Neuron (in vitro differentiated cells): ENCODE measurements at regions not wholly inside any gene's neighbourhood (a gene's known extent, or its start where the extent isn't known, plus 50 kb on each side); places are given as distances from the start of the nearest gene placed in this dataset.
"Not testable (repeated sequence)": the region's sequence is repeated elsewhere in the genome, so short reads cannot be mapped to it uniquely, and the experiment has no call there.

Experiments
- H2AFZ ChIP-seq: one replicate; pipeline ENCODE4 v1.6.1; 2013; ENCODE audit warnings: low read depth, mild to moderate bottlenecking, inconsistent platforms, low read length, moderate library complexity
- H3K27me3 ChIP-seq: one replicate; pipeline ENCODE4 v1.6.1; 2013; ENCODE audit warnings: low read length; ENCODE audit not compliant: insufficient read depth
- H3K36me3 ChIP-seq: one replicate; pipeline ENCODE4 v1.6.1; 2013; ENCODE audit warnings: low read length; ENCODE audit not compliant: insufficient read depth
- H3K4me1 ChIP-seq: one replicate; pipeline ENCODE4 v1.6.1; 2013; ENCODE audit warnings: low read length; ENCODE audit not compliant: insufficient read depth
- H3K4me3 ChIP-seq: 2 replicates; pipeline ENCODE4 v1.5.1; 2013; ENCODE audit warnings: mild to moderate bottlenecking, low read length, moderate library complexity
- H3K9me3 ChIP-seq: one replicate; pipeline ENCODE4 v1.6.1; 2013; ENCODE audit warnings: low read length

GRCh38 chr13:37201081-37201480 is 95.6 kb upstream of the CSNK1A1L start:
- H3K4me1 ChIP-seq: peaks cover 4% of the 10 kb centered on the region
- no peaks in the 10 kb centered on the region for H3K27me3 ChIP-seq
- H3K9me3 ChIP-seq: no peaks in the 10 kb centered on the region
- H3K4me3 ChIP-seq: no peak overlapping the region
- no peaks in the 10 kb centered on the region for H3K36me3 ChIP-seq
- H2AFZ ChIP-seq: no peak overlapping the region

GRCh38 chr13:37198629-37199028 is 93.2 kb upstream of the CSNK1A1L start:
- H3K27me3 ChIP-seq: no peaks in the 10 kb centered on the region
- peaks cover 4% of the 10 kb centered on the region for H3K4me1 ChIP-seq
- no peaks in the 10 kb centered on the region for H3K36me3 ChIP-seq
- H2AFZ ChIP-seq: no peak overlapping the region
- no peak overlapping the region for H3K4me3 ChIP-seq
- no peaks in the 10 kb centered on the region for H3K9me3 ChIP-seq

- Histone ChIP-seq H3K36me3 (no peaks in the 10 kb centered on the region), H3K27me3 (no peaks in the 10 kb centered on the region), H3K4me1 (peaks cover 4% of the 10 kb centered on the region), H3K9me3 (no peaks in the 10 kb centered on the region), H3K4me3 (no peak overlapping the region), H2AFZ (no peak overlapping the region)
These were observed 90.2 kb upstream of the CSNK1A1L start for GRCh38 chr13:37195621-37196020.

- H3K36me3 ChIP-seq: no peaks in the 10 kb centered on the region
- H3K27me3 ChIP-seq: no peaks in the 10 kb centered on the region
- H3K9me3 ChIP-seq: no peaks in the 10 kb centered on the region
- peaks cover 4% of the 10 kb centered on the region for H3K4me1 ChIP-seq
- H3K4me3 ChIP-seq: no peak overlapping the region
- no peak overlapping the region for H2AFZ ChIP-seq
These were observed 89.0 kb upstream of the CSNK1A1L start for GRCh38 chr13:37194428-37194861.

GRCh38 chr13:37192956-37193355 is 87.5 kb upstream of the CSNK1A1L start:
- Histone ChIP-seq H3K4me3 (no peak overlapping the region), H2AFZ (no peak overlapping the region), H3K36me3 (no peaks in the 10 kb centered on the region), H3K4me1 (no peaks in the 10 kb centered on the region), H3K9me3 (no peaks in the 10 kb centered on the region), H3K27me3 (no peaks in the 10 kb centered on the region)

GRCh38 chr13:37187621-37188020 is 82.2 kb upstream of the CSNK1A1L start:
- Histone ChIP-seq H3K4me3 (no peak overlapping the region), H3K9me3 (no peaks in the 10 kb centered on the region), H3K27me3 (no peaks in the 10 kb centered on the region), H3K36me3 (no peaks in the 10 kb centered on the region), H3K4me1 (no peaks in the 10 kb centered on the region), H2AFZ (no peak overlapping the region)

GRCh38 chr13:37187105-37187504 is 81.6 kb upstream of the CSNK1A1L start:
- Histone ChIP-seq H3K4me3 (no peak overlapping the region), H3K36me3 (no peaks in the 10 kb centered on the region), H3K4me1 (no peaks in the 10 kb centered on the region), H2AFZ (no peak overlapping the region), H3K9me3 (no peaks in the 10 kb centered on the region), H3K27me3 (no peaks in the 10 kb centered on the region)

- Histone ChIP-seq H3K4me3 (no peak overlapping the region), H3K27me3 (no peaks in the 10 kb centered on the region), H3K4me1 (no peaks in the 10 kb centered on the region), H3K36me3 (no peaks in the 10 kb centered on the region), H3K9me3 (no peaks in the 10 kb centered on the region), H2AFZ (no peak overlapping the region)
These were observed 76.2 kb upstream of the CSNK1A1L start for GRCh38 chr13:37181620-37182019.

GRCh38 chr13:37179645-37180044 is 74.2 kb upstream of the CSNK1A1L start:
- H3K36me3 ChIP-seq: no peaks in the 10 kb centered on the region
- H3K4me3 ChIP-seq: no peak overlapping the region
- H2AFZ ChIP-seq: no peak overlapping the region
- no peaks in the 10 kb centered on the region for H3K27me3 ChIP-seq
- H3K4me1 ChIP-seq: no peaks in the 10 kb centered on the region
- H3K9me3 ChIP-seq: no peaks in the 10 kb centered on the region

GRCh38 chr13:37177125-37177524 is 71.7 kb upstream of the CSNK1A1L start:
- Histone ChIP-seq H3K4me1 (no peaks in the 10 kb centered on the region), H2AFZ (no peak overlapping the region), H3K9me3 (no peaks in the 10 kb centered on the region), H3K27me3 (no peaks in the 10 kb centered on the region), H3K36me3 (no peaks in the 10 kb centered on the region), H3K4me3 (no peak overlapping the region)

GRCh38 chr13:37175996-37176395 is 70.5 kb upstream of the CSNK1A1L start:
- Histone ChIP-seq H3K4me1 (no peaks in the 10 kb centered on the region), H3K27me3 (no peaks in the 10 kb centered on the region), H3K4me3 (no peak overlapping the region), H2AFZ (no peak overlapping the region), H3K9me3 (no peaks in the 10 kb centered on the region), H3K36me3 (no peaks in the 10 kb centered on the region)

- Histone ChIP-seq H3K27me3 (no peaks in the 10 kb centered on the region), H3K4me3 (no peak overlapping the region), H2AFZ (no peak overlapping the region), H3K4me1 (no peaks in the 10 kb centered on the region), H3K36me3 (no peaks in the 10 kb centered on the region), H3K9me3 (no peaks in the 10 kb centered on the region)
These were observed 67.8 kb upstream of the CSNK1A1L start for GRCh38 chr13:37173214-37173613.

- not testable (repeated sequence) for H3K36me3 ChIP-seq, H3K4me3 ChIP-seq, H2AFZ ChIP-seq, H3K27me3 ChIP-seq, H3K9me3 ChIP-seq, H3K4me1 ChIP-seq
These were observed 66.8 kb upstream of the CSNK1A1L start for GRCh38 chr13:37172226-37172625.

GRCh38 chr13:37168926-37169325 is 63.5 kb upstream of the CSNK1A1L start:
- H3K4me3 ChIP-seq: no peak overlapping the region
- no peaks in the 10 kb centered on the region for H3K27me3 ChIP-seq
- H3K9me3 ChIP-seq: no peaks in the 10 kb centered on the region
- no peaks in the 10 kb centered on the region for H3K4me1 ChIP-seq
- no peaks in the 10 kb centered on the region for H3K36me3 ChIP-seq
- no peak overlapping the region for H2AFZ ChIP-seq
